AG04450 (cell line): ENCODE measurements at regions not wholly inside any gene's neighbourhood (a gene's known extent, or its start where the extent isn't known, plus 50 kb on each side); places are given as distances from the start of the nearest gene placed in this dataset.

ENCODE experiments used
- CTCF ChIA-PET: fragments of 300-600, 350-600 bp; formaldehyde crosslinking; extraction: SDS; loops from one replicate; lab custom pipeline; 2022; ENCODE audit warnings: antibody characterized with exemption, inconsistent platforms; lab: Charles Lee
- POLR2A ChIA-PET: fragments of 350-600 bp; formaldehyde crosslinking; extraction: SDS; loops from one replicate; lab custom pipeline; 2021; ENCODE audit warnings: antibody characterized with exemption, inconsistent platforms; lab: Yijun Ruan, JAX
- DNase-seq: peaks from one replicate; pipeline ENCODE4 v3.0.0-alpha.2; 2011; ENCODE audit warnings: low read depth, low spot score
- H3K27ac ChIP-seq: one replicate; pipeline ENCODE4 v1.5.1; 2012; ENCODE audit warnings: low read depth, low read length, control low read depth
- H3K27me3 ChIP-seq: one replicate; pipeline ENCODE4 v1.6.0; 2012; ENCODE audit warnings: low read length; ENCODE audit not compliant: control insufficient read depth, insufficient read depth
- H3K4me3 ChIP-seq: 2 replicates; pipeline ENCODE4 v1.5.1; 2011; ENCODE audit warnings: mild to moderate bottlenecking, low read depth, low read length, control low read depth
- H3K9me3 ChIP-seq: 2 replicates; pipeline ENCODE4 v1.5.1; 2012; ENCODE audit warnings: low read length; ENCODE audit not compliant: control insufficient read depth, insufficient read depth
- TF ChIP-seq, protein P1 (sequence below): IDR thresholded peaks from 2 replicates; pipeline ENCODE4 v1.5.1; 2011; ENCODE audit warnings: low read depth, low read length, control low read depth, inconsistent platforms

- CTCF ChIA-PET, result no interaction called here
- Histone ChIP-seq H3K27me3 (no peaks in the 10 kb centered on the region), H3K27ac (no peak overlapping the region), H3K4me3 (no peak overlapping the region), H3K9me3 (no peaks in the 10 kb centered on the region)
- no peak for DNase-seq
- POLR2A ChIA-PET, result no interaction called here
- TF ChIP-seq, protein P1, sequence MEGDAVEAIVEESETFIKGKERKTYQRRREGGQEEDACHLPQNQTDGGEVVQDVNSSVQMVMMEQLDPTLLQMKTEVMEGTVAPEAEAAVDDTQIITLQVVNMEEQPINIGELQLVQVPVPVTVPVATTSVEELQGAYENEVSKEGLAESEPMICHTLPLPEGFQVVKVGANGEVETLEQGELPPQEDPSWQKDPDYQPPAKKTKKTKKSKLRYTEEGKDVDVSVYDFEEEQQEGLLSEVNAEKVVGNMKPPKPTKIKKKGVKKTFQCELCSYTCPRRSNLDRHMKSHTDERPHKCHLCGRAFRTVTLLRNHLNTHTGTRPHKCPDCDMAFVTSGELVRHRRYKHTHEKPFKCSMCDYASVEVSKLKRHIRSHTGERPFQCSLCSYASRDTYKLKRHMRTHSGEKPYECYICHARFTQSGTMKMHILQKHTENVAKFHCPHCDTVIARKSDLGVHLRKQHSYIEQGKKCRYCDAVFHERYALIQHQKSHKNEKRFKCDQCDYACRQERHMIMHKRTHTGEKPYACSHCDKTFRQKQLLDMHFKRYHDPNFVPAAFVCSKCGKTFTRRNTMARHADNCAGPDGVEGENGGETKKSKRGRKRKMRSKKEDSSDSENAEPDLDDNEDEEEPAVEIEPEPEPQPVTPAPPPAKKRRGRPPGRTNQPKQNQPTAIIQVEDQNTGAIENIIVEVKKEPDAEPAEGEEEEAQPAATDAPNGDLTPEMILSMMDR, result no peak
These were observed 369.1 kb upstream of the ATP2B1 start for GRCh38 chr12:90077756-90078155.

- Histone ChIP-seq H3K27ac (no peak overlapping the region), H3K4me3 (no peak overlapping the region), H3K27me3 (no peaks in the 10 kb centered on the region), H3K9me3 (no peaks in the 10 kb centered on the region)
- CTCF ChIA-PET, result no interaction called here
- POLR2A ChIA-PET, result no interaction called here
- DNase-seq, result no peak
- TF ChIP-seq, protein P1, result no peak
These were observed 368.2 kb upstream of the ATP2B1 start for GRCh38 chr12:90076851-90077319.

- ChIA-PET POLR2A (no interaction called here), CTCF (no interaction called here)
- H3K9me3 ChIP-seq, result no peaks in the 10 kb centered on the region
- no peaks in the 10 kb centered on the region for H3K27me3 ChIP-seq
- no peak for DNase-seq
- TF ChIP-seq, protein P1, result no peak
- no peak overlapping the region for H3K27ac ChIP-seq
- no peak overlapping the region for H3K4me3 ChIP-seq
These were observed 367.0 kb upstream of the ATP2B1 start for GRCh38 chr12:90075685-90076084.

GRCh38 chr12:90074086-90074485, 365.4 kb upstream of the ATP2B1 start:
- H3K4me3 ChIP-seq, result no peak overlapping the region
- CTCF ChIA-PET, result no interaction called here
- H3K27me3 ChIP-seq, result no peaks in the 10 kb centered on the region
- POLR2A ChIA-PET, result no interaction called here
- H3K9me3 ChIP-seq, result no peaks in the 10 kb centered on the region
- no peak overlapping the region for H3K27ac ChIP-seq
- TF ChIP-seq, protein P1, result no peak
- no peak for DNase-seq

- no peaks in the 10 kb centered on the region for H3K9me3 ChIP-seq
- no peaks in the 10 kb centered on the region for H3K27me3 ChIP-seq
- H3K4me3 ChIP-seq, result no peak overlapping the region
- no peak overlapping the region for H3K27ac ChIP-seq
- no peak for DNase-seq
- CTCF ChIA-PET, result interaction anchor here (0.6 kb wide), 1 partner anchor 529 kb away, joined by 3 read pairs; no protein-coding TSS in a partner anchor
- POLR2A ChIA-PET, result no interaction called here
- TF ChIP-seq, protein P1, result no peak
These were observed 363.4 kb upstream of the ATP2B1 start for GRCh38 chr12:90071996-90072395.
